ENCODE measurements at regions not wholly inside any gene's neighbourhood (a gene's known extent, or its start where the extent isn't known, plus 50 kb on each side); places are given as distances from the start of the nearest gene placed in this dataset.
A peak's percentile ranks its signal among the peaks of the same experiment; 100 is the strongest.
"Not testable (repeated sequence)": the region's sequence is repeated elsewhere in the genome, so short reads cannot be mapped to it uniquely, and the experiment has no call there.

GRCh38 chr6:115060581-115060980 lies 717.8 kb upstream of the HS3ST5 start:
- no peak for DNase-seq (ENCODE audit: low spot score)

DNA sequence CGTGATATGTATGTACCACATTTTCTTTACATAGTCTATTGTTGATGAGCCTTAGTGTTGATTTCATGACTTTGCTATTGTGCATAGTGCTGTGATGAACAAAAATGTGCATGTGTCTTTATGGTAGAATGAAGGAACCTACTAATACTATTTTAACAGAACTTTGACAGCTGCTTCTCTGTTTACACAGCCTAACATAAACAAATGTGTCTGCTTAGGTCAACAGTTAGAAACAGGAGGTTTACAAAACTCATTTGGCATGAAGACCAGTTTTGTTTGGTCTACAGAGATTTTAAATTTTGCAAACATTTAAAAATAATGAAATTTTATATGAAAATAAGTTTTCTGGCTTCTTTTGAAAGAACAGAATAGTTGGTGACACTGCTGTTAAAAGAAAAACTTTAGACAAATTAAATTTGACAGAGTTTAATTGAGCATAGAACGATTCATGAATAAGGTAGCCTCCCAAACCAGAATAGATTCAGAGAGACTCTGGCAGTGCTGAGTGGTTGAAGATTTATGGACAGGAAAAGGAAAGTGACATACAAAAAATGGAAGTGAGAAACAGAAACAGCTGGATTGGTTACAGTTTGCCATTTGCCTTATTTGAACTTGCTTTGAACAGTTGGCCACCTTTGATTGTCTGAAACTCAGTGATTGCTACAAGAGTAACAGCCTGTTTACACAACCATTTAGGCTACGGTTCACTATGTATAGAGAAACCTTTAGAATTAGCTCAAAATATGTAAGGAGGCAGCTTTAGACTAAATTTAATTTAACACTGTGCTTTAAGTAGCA lies 715.8 kb upstream of the HS3ST5 start:
- no peak for DNase-seq (ENCODE audit: low spot score)

DNA sequence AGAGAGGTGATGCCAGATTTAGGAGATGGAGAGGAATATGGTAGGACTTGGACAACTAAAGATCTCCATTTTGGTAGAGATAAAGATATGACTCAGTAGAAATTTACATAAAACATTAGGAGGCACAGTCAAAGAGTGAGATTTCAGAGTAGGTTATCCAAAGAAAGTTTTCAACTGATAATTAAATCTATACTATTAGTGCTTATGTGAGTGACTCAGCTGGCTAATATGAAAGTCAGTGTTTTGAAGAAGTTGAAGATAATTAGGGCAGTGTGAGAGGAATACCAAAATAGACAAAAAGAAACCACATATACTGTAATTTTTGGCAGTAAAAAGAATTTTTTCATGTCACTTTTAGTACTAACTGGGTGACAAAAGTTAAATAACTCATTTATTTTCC lies 712.8 kb upstream of the HS3ST5 start:
- DNase-seq (ENCODE audit: low spot score), result no peak

DNA sequence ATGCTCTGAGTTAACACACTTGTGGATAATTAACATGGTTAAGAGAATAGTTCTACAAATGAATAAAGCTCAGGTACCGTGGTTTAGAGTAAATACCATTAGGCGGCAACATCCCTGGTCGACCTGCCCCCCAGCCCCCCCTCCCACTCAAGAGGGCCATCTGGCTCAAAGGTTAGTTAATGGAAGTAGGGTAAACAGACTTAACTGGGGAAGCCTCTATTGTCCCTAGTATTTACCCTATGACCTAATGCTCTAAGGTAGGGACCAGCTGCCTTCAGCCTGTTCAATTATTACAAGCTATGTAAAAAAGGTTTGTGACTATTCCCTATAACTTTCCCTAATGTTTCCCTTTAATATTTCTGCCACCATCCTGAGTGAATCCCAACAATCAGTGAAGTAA lies 711.4 kb upstream of the HS3ST5 start:
- DNase-seq (ENCODE audit: low spot score), result not testable (repeated sequence)

DNA sequence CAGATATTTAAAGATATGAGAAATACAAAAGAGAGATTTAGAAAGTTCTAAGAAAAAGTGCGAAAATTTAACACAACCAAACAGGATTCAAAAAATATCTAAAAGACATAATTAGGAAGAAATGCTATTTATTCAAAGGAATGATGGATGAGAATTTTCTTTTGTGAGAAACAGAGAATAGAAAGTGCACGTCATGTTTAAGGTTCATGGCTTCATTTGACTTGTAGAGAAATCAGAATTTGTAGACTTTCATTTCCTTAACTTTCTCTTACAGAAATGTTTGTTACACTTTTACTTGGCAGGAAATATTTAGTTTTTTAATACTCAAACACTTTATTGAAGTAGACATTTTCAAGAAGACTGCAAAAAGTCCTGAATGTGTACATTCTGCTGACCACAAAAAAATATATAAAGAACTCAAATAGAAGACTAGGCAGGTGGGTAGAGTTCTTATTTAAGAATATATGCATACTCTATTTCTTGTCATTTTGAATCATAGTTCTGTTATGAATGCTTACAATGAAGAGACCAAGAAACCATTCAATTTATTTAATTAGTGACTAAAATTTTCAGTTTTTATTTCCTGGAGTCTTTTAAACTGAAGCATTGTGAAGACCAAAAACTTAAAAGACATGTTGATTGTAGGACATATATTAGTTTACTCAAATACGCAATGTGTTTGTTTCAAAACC lies 710.5 kb upstream of the HS3ST5 start:
- no peak for DNase-seq (ENCODE audit: low spot score)

DNA sequence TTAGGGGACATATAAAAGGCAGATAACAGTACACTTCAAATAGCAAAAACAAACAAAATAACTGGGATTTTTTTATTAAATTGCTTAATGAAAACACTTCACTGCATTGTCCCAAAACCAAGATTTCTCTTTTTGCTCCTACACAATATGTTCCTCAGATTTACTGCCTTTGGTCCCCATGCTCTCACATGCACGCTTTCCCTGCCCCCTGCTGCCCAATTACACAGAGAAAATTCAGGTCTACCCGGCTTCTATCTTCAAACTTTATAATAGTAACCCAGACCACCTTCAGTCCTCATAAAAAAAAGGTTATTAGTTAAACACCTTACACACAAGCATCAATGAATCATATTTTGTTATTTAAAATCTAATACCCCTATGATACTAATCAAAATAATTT lies 673.8 kb upstream of the HS3ST5 start:
- no peak for DNase-seq (ENCODE audit: low spot score)

DNA sequence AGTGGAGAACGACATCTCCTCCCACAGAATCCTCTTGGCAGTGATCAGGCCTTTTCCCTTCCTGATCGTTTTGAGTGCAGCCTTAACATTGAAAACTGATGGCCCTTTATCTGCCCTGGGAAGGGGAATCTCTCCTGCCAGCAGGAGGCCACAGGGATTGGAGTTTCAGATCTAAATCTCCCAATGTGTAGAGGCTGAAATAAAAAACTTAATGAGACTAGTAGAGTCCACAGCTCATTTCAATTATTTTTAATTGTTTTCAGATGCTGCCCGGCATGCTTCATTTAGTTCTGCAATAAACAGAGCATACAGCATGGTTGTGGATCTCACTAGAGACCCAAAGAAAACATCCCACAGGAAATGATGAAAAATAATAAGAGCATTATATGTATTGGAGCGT lies 662.2 kb upstream of the HS3ST5 start:
- DNase-seq (ENCODE audit: low spot score), result no peak

DNA sequence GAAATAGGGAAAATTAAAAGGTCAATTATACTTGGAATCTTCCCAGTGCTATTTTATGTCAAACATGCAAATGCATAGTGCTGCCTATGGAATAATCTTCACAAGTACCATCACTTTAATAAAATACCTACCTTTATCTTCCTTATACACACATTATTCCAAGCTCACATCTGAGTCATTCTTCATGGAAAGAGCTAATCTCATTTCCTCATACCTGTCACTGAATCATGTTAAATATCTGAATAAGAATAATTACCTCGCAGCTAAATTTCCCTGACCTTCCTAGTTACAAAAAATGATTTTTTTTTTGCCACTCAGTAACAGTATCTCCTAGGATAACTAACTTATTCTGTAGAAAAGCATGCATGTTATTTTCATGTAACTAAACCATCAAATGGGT lies 661.4 kb upstream of the HS3ST5 start:
- peak; percentile 15 for DNase-seq (ENCODE audit: low spot score)

DNA sequence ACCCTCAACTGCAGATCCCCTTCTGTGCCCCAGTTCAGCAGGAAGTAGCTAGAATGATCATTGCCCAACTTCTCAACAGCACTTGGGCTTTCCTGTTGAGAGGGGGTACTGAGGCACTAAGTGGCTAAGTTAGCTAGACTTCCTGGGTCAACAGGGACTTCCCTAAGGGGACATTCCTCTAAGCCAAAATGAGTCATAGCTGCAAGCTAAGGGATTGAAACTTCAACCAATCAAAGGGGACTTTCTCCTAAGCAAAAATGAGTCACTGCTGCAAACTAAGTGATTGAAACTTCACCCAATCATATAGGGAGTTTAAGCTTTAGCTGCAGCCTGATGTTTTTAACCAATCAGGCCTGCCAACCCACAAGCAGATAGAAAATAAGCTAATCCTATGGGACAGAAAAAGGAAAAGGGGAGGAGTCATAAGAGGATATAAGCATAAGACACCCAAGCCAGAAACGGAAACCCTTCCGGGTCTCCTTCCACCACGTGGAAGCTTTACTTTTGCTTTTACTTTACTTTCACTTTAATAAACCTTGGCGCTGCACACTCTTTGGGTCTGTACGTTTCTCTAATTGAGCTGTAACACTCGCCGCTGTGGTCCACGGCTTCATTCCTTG lies 659.0 kb upstream of the HS3ST5 start:
- DNase-seq (ENCODE audit: low spot score), result no peak

DNA sequence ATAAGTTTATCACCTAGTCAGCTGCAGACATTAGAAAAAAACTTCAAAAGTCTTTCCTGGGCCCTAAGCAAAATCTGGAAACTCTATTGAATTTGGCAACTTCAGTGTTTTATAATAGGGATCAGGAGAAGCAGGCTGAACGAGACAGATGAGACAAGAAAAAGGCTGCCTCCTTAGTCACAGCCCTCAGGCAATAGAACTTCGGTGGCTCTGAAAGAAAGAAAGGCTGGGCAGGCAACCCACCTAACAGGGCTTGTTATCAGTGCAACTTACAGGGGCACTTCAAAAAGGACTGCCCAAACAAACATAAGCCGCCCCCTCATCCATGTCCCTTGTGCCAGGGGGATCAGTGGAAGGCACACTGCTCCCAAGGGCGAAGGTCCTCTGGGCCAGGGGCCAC lies 657.9 kb upstream of the HS3ST5 start:
- DNase-seq (ENCODE audit: low spot score), result no peak

DNA sequence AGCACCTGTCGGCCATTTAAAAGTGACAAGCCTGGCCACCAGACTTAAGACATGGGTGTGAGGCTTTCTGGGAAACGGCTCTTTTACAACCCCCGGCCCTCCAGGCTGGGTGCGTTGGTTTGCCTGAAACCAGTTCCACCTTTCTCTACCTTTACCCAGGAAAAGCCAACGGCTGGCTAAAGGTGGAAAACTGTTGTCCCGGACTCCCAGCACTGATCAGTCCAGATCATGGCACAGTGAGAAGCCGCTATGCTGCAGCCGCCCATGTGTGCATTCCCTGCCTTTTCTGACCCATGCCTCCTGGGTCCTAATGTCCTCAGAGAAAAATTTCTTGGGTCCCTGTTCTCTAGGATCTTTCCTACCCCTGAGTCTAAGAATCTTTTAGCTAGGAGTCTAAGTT lies 655.7 kb upstream of the HS3ST5 start:
- DNase-seq (ENCODE audit: low spot score), result no peak

DNA sequence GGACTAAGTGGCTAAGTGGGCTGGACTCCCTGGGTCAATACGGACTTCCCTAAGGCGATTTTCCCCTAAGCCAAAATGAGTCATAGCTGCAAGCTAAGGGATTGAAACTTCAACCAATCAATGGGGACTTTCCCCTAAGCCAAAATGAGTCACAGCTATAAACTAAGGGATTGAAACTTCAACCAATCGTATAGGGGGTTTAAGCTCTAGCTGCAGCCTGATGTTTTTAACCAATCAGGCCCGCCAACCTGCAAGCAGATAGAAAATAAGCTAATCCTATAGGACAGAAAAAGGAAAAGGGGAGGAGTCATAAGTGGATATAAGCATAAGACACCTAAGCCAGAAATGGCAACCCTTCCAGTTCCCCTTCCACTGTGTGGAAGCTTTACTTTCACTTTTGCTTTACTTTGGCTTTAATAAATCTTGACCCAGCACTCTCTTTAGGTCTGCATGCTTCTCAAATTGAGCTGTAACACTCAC lies 655.0 kb upstream of the HS3ST5 start:
- DNase-seq (ENCODE audit: low spot score), result no peak

GRCh38 chr6:114995526-114995925 lies 652.7 kb upstream of the HS3ST5 start:
- DNase-seq (ENCODE audit: low spot score), result no peak

- DNase-seq (ENCODE audit: low spot score), result no peak
Observed at GRCh38 chr6:114989279-114989964, 646.6 kb upstream of the HS3ST5 start.

DNA sequence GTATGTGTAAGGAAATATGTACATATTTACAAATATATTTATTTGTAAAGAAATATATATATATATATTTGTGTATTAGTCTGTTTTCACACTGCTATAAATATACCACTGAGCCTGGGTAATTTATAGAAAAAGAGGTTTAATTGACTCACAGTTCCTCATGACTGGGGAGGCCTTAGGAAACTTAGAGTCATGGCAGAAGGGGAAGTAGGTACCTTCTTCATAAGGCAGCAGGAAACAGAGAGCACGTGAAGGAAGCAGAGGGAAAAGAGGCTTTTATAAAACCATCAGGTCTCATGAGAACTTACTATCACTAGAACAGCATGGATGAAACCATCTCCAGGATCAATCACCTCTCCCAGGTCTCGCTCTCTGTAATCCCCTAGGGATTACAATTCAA lies 644.5 kb upstream of the HS3ST5 start:
- DNase-seq (ENCODE audit: low spot score), result no peak

DNA sequence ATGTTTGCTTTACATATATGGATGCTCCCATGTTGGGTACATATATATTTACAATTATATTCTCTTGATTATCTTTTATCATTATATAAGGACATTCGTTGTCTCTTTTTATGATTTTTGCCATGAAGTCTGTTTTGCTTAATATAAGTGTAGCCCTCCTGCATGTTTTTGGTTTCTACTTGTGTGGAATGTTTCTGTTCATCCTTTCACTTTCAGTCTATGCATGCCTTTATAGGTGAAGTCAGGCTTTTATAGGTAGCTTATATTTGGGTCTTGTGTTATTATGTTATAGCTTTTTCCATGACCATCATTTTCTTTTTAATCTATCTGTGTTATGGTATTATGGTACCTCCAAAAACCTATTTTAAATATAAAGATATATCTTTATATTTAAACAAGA lies 612.5 kb upstream of the HS3ST5 start:
- DNase-seq (ENCODE audit: low spot score), result no peak

- no peak for DNase-seq (ENCODE audit: low spot score)
Observed at GRCh38 chr6:114952229-114952628, 609.4 kb upstream of the HS3ST5 start.

DNA sequence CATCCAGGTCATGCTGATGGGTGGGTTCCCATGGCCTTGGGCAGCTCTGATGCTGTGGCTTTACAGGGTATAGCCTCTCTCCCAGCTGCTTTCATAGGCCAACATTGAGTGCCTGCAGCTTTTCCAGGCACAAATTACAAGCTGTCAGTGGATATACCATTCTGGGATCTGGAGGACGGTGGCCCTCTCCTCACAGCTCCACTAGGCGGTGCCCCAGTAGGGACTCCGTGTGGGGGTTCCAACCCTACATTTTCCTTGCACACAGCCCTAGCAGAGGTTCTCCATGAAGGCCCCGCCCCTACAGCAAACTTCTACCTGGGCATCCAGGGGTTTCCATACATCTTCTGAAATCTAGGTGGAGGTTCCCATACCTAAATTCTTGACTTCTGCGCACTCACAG lies 602.6 kb upstream of the HS3ST5 start:
- DNase-seq (ENCODE audit: low spot score), result no peak

DNA sequence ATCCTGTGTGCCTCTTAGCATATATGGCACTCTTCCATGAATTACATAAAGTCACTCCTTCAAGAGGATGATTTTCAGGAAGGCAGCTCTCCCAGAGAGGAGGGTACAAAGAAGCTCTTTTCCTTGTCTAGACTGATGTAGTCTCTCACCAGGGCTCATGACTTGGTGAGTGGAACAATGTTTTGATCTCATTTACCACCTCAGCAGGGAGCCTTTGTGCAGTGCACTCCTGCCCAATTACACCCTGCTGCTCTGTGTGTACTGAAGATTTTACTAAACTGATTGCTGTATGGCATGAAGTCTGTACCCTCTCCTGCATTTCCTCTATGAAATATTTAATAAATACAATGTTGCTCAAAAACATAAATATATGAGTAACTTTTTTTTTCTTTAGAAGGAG lies 598.3 kb upstream of the HS3ST5 start:
- no peak for DNase-seq (ENCODE audit: low spot score)

GRCh38 chr6:114940181-114940580 lies 597.4 kb upstream of the HS3ST5 start:
- no peak for DNase-seq (ENCODE audit: low spot score)

DNA sequence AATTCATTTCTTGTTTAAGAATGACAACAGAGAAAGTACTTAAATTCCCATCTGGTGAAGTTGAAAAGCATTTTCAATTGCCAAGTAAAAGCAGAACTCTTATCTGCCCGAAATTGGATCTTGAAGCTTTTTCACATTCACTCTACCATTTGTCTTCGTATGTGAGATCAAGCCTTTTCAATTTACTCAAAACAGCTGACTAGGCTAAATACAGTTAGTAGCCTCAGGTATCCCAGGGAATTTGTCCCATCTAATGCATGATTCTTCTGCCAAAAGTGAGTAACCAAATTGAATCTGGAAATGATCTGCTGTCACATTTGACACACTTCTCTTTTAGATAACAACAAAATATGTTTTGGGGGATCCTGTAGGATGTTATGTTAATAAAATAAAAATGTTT lies 596.8 kb upstream of the HS3ST5 start:
- DNase-seq (ENCODE audit: low spot score), result no peak

DNA sequence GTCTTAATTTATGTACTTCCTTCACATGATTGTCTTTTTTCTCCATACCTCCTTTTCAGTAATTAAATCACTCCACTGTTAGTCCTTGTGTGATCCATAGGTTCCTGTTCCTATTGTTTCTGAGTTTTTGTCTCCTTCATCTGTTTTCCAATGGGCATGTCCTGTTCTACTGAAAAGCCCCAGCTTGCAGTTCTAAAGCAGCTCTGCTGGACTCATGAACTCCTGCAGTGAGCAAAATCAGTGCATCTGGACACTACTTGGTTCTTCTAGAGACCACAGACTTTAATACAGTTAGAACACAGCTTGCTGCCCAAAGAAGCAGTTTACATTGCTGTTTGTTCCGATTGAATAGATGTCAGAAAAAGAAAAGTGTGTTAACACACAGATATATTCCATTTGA lies 593.3 kb upstream of the HS3ST5 start:
- DNase-seq (ENCODE audit: low spot score), result no peak

- no peak for DNase-seq (ENCODE audit: low spot score)
Observed at GRCh38 chr6:114934079-114934478, 591.3 kb upstream of the HS3ST5 start.

Data from putamen (tissue), 1 donor.